Mesothelial cell of epicardium (in vitro differentiated cells): ENCODE measurements at regions not wholly inside any gene's neighbourhood (a gene's known extent, or its start where the extent isn't known, plus 50 kb on each side); places are given as distances from the start of the nearest gene placed in this dataset.

Source experiments
- DNase-seq, 2 experiments: peaks; one replicate each; pipeline ENCODE4 v3.0.0; 2021; ENCODE audit warnings: low spot score in 2 of 2; ENCODE audit not compliant: unreplicated experiment in 2 of 2
- H3K27ac Mint-ChIP-seq: 2 replicates; pipeline ENCODE4 v1.8.0; 2021; ENCODE audit warnings: mixed read lengths
- H3K27me3 Mint-ChIP-seq: 2 replicates; pipeline ENCODE4 v1.8.0; 2021; ENCODE audit warnings: low read depth, mixed read lengths
- H3K36me3 Mint-ChIP-seq: 2 replicates; pipeline ENCODE4 v1.8.0; 2021; ENCODE audit warnings: mixed read lengths
- H3K4me1 Mint-ChIP-seq: 2 replicates; pipeline ENCODE4 v1.8.0; 2021; ENCODE audit warnings: mixed read lengths
- H3K4me3 Mint-ChIP-seq: 2 replicates; pipeline ENCODE4 v1.8.0; 2021; ENCODE audit warnings: mild to moderate bottlenecking, moderate library complexity, mixed read lengths
- H3K9me3 Mint-ChIP-seq: 2 replicates; pipeline ENCODE4 v1.8.0; 2021; ENCODE audit warnings: mixed read lengths
- TF ChIP-seq, protein P1 (sequence below): fragments of 200-600 bp; sonication (generic); IDR thresholded peaks from one replicate; pipeline ENCODE4 v1.5.0; 2021; ENCODE audit warnings: antibody characterized with exemption; ENCODE audit not compliant: unreplicated experiment

DNA sequence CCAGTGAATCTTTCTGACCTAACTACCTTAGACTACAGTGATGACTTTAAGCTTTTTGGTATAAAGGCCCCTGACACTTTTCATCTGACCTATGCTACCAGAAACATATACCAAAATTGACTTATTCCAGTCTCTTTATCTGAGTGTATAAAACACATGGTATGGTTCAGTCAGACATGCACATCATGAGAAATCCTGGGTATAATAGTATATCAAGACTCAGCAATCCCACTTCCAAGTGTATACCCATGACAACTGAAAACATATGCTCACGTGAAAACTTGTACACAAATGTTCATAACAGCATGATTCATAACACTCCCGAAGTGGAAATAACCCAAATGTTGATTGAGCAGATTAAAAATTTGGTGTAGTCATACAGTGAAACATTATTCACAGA is 70.0 kb upstream of the RPRM start:
- Mint-ChIP-seq H3K4me1 (no peaks in the 10 kb centered on the region), H3K27me3 (no peaks in the 10 kb centered on the region), H3K9me3 (no peaks in the 10 kb centered on the region), H3K36me3 (no peaks in the 10 kb centered on the region), H3K27ac (no peak overlapping the region), H3K4me3 (no peak overlapping the region)
- TF ChIP-seq, protein P1, sequence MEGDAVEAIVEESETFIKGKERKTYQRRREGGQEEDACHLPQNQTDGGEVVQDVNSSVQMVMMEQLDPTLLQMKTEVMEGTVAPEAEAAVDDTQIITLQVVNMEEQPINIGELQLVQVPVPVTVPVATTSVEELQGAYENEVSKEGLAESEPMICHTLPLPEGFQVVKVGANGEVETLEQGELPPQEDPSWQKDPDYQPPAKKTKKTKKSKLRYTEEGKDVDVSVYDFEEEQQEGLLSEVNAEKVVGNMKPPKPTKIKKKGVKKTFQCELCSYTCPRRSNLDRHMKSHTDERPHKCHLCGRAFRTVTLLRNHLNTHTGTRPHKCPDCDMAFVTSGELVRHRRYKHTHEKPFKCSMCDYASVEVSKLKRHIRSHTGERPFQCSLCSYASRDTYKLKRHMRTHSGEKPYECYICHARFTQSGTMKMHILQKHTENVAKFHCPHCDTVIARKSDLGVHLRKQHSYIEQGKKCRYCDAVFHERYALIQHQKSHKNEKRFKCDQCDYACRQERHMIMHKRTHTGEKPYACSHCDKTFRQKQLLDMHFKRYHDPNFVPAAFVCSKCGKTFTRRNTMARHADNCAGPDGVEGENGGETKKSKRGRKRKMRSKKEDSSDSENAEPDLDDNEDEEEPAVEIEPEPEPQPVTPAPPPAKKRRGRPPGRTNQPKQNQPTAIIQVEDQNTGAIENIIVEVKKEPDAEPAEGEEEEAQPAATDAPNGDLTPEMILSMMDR: no peak
- DNase-seq: no peak

DNA sequence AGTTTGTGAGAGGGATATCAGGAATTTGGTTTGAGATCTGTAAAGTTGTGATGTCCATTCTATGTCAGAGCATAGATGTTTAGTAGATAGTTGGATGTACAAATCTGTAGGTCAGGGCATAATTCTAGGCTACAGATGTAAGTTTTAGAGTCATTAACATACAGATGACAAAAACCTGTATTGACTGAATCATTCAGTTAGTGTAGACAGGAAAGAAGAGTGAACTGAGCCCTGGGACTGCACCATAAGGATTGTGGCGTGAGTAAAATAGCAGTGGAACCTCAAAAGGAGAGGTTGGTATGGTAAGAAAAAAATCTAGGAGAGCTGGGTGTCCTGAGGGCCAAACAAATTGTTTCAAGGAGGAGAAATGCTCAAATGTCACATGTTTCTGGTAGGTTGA is 73.1 kb upstream of the RPRM start:
- DNase-seq: no peak
- Mint-ChIP-seq H3K4me3 (no peak overlapping the region), H3K36me3 (no peaks in the 10 kb centered on the region), H3K4me1 (no peaks in the 10 kb centered on the region), H3K9me3 (no peaks in the 10 kb centered on the region), H3K27ac (no peak overlapping the region), H3K27me3 (no peaks in the 10 kb centered on the region)
- TF ChIP-seq, protein P1: no peak

DNA sequence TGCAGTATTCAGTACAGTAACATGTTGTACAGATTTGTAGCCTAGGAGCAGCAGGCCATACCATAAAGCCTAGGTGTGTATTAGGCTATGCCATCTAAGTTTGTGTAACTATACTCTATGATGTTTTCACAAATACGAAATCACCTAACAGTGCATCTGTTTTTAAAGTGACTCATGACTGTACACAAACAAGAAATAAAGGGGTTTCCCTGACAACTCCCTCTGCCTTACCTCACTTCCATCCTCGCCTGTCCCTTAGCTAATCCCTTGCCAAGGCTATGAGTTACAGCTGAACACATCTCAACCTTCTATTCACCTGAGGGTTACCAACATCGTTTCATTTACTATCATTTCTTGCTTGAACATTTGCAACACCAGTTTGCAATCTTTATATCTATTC is 78.6 kb upstream of the RPRM start:
- H3K9me3 Mint-ChIP-seq: no peaks in the 10 kb centered on the region
- TF ChIP-seq, protein P1: no peak
- no peak for DNase-seq
- peaks cover 8% of the 10 kb centered on the region for H3K4me1 Mint-ChIP-seq
- H3K36me3 Mint-ChIP-seq: no peaks in the 10 kb centered on the region
- H3K27me3 Mint-ChIP-seq: no peaks in the 10 kb centered on the region
- H3K27ac Mint-ChIP-seq: no peak overlapping the region
- no peak overlapping the region for H3K4me3 Mint-ChIP-seq

DNA sequence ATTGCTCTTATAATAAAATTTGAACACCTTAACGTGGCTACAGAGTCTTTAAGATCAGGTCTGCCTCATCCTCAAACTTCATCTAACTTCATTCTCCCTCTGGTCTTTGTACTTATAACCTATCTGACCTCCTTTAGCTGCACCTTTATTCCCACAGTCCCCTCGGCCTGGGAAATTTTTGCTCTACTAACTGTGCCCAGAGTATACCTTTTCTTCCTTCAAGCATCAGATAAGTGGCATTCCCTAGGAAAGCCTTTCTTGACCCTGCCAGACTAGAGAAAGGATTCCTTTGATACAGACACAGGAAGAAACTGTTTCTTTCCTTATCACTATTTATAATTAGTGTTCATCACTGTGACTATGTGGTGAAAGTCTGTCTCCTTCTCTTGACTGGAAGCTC is 79.2 kb upstream of the RPRM start:
- Mint-ChIP-seq H3K27ac (no peak overlapping the region), H3K27me3 (no peaks in the 10 kb centered on the region), H3K36me3 (no peaks in the 10 kb centered on the region), H3K4me1 (peaks cover 8% of the 10 kb centered on the region), H3K9me3 (no peaks in the 10 kb centered on the region), H3K4me3 (no peak overlapping the region)
- TF ChIP-seq, protein P1: no peak
- DNase-seq: no peak

DNA sequence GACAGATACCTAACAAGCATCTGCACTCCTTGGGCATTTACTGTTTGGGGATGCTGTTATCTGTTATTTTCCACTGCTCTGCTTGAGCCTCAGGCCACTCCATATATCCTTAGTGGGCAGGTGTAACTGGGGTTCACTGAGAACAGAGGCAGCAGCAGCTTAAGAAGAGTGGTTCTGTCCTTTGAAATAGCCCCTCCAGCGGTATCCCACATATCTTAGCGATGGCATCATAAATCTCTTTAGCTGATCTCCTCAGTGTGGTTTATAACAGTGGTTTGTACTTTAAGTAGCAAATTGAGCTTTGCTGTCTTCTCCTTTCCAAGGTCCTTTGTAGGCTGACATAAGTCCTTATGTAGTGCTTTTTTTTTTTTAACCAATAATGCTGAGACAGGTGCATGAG is 79.7 kb upstream of the RPRM start:
- Mint-ChIP-seq H3K27me3 (no peaks in the 10 kb centered on the region), H3K4me1 (peaks cover 8% of the 10 kb centered on the region), H3K27ac (no peak overlapping the region), H3K36me3 (no peaks in the 10 kb centered on the region), H3K9me3 (no peaks in the 10 kb centered on the region), H3K4me3 (no peak overlapping the region)
- no peak for DNase-seq
- TF ChIP-seq, protein P1: no peak

DNA sequence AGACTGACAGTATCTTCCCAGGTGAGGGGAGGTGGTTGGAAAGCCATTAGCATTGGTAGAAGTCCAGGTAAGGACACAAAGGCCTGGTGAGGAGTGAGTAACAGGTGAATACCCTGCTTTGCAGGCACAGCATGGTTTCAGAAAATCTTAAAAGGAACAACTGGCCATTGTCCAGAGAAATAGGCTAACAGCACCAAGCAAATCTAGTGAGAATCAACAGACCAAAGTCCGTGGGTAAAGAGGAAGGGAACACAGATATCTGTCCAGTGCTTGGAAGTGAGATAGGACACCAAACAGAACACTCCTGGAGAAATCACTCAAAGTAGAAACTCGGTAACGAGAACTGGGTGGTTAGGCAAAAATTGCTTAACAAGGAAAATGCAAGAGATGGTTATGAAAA is 88.8 kb upstream of the RPRM start:
- H3K27ac Mint-ChIP-seq: no peak overlapping the region
- TF ChIP-seq, protein P1: no peak
- DNase-seq: no peak
- no peaks in the 10 kb centered on the region for H3K4me1 Mint-ChIP-seq
- H3K4me3 Mint-ChIP-seq: no peak overlapping the region
- H3K36me3 Mint-ChIP-seq: no peaks in the 10 kb centered on the region
- peaks cover 5% of the 10 kb centered on the region for H3K9me3 Mint-ChIP-seq
- no peaks in the 10 kb centered on the region for H3K27me3 Mint-ChIP-seq
